ENCODE measurements at regions not wholly inside any gene's neighbourhood (a gene's known extent, or its start where the extent isn't known, plus 50 kb on each side); places are given as distances from the start of the nearest gene placed in this dataset.
A peak's percentile ranks its signal among the peaks of the same experiment; 100 is the strongest.

DNA sequence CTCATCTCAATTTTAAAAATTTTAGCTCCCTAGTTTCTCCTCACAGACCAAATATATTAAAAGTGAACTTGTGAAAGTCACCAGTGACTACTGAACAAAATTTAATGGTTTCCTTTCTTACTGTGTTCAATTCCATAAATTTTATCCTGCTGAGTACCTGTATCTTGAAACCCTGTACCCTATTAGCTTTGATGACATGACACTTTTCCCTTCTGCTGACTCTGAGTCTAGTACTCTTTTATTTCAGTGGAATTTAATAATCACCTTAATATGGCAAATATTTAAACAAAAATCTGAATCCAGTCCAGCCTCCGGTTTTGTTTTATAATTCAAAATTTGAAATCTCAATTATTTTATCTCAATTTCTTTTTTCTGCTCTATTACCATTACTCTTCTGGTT is 203.1 kb upstream of the NUDT6 start:
- Histone ChIP-seq H3K27ac (no peak overlapping the region), H3K36me3 (no peaks in the 10 kb centered on the region), H3K27me3 (replicated peaks in 1 of 7) (no peaks in the 10 kb centered on the region), H3K4me3 (no peak overlapping the region), H3K4me1 (peaks cover 0 to 7% (median 2%) of the 10 kb centered on the region in 6 donors), H3K9me3 (no peaks in the 10 kb centered on the region)
- DNase-seq = no peak
- TF ChIP-seq POLR2A (IDR thresholded peaks at IDR 0.05) = no peak
- no peak for TF ChIP-seq POLR2AphosphoS5 (IDR thresholded peaks at IDR 0.05)
- TF ChIP-seq, protein P1, sequence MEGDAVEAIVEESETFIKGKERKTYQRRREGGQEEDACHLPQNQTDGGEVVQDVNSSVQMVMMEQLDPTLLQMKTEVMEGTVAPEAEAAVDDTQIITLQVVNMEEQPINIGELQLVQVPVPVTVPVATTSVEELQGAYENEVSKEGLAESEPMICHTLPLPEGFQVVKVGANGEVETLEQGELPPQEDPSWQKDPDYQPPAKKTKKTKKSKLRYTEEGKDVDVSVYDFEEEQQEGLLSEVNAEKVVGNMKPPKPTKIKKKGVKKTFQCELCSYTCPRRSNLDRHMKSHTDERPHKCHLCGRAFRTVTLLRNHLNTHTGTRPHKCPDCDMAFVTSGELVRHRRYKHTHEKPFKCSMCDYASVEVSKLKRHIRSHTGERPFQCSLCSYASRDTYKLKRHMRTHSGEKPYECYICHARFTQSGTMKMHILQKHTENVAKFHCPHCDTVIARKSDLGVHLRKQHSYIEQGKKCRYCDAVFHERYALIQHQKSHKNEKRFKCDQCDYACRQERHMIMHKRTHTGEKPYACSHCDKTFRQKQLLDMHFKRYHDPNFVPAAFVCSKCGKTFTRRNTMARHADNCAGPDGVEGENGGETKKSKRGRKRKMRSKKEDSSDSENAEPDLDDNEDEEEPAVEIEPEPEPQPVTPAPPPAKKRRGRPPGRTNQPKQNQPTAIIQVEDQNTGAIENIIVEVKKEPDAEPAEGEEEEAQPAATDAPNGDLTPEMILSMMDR (IDR thresholded peaks at IDR 0.05 in 8 of 11, conservative IDR thresholded peaks at IDR 0.05 in 3 of 11) = no peak
- intact Hi-C loops (cut with DNase I; ENCODE audit: low total_unique reads) = no loop called here
- WGBS, 5 donors = 92 to 98% (median 97%) methylated on average over 1 of the region's 1 CpG

DNA sequence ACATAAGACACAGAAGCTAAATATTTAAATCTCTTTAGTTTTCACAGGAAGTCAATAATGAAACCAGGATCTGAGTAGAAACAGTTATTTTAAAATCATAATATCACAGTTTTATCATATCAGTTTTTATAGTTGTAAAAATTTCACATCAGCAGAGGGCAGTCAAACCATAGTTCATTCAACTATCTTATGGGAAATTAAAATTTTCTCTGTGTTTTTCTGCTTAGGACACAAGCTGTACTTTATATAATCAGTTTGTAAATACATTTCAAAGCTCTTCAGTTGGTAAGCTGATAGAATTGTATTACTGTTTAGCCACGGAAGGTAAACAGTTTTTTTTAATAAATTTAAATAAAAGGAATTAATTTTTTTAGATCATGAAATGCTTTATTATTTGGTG is 204.8 kb upstream of the NUDT6 start:
- DNase-seq = no peak
- TF ChIP-seq, protein P1 (IDR thresholded peaks at IDR 0.05 in 8 of 11, conservative IDR thresholded peaks at IDR 0.05 in 3 of 11) = peak in 2 of 11 experiments; percentile 18 to 23
- no peak for TF ChIP-seq POLR2AphosphoS5 (IDR thresholded peaks at IDR 0.05)
- intact Hi-C loops (cut with DNase I; ENCODE audit: low total_unique reads) = no loop called here
- H3K9me3 ChIP-seq = no peaks in the 10 kb centered on the region
- H3K27me3 ChIP-seq (replicated peaks in 1 of 7) = no peaks in the 10 kb centered on the region
- 61 to 74% (median 64%) methylated on average over 1 of the region's 1 CpG for WGBS, 5 donors
- no peak overlapping the region for H3K4me3 ChIP-seq
- no peak overlapping the region for H3K27ac ChIP-seq
- peaks cover 0 to 7% (median 2%) of the 10 kb centered on the region in 6 donors for H3K4me1 ChIP-seq
- no peaks in the 10 kb centered on the region for H3K36me3 ChIP-seq

DNA sequence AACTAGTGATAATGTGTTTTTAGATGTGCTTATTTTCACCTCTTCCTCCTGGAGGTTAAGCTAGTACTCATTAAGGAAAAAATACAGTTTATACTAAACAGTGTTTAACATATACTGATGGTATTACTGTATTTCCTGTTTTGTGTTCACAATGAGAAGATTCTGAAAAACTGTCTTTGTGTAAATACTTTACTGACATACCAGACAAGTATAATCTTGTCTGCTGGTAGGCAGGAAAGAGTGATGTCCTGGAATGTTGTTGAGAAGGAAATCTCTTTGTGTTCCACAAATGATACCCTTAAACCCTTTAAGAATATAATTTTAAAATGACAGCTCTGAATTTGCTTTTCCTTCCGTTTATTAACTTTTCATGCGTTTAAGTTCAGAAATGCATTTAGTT is 205.5 kb upstream of the NUDT6 start:
- intact Hi-C loops (cut with DNase I; ENCODE audit: low total_unique reads) = no loop called here
- Histone ChIP-seq H3K27ac (no peak overlapping the region), H3K4me1 (peaks cover 0 to 7% (median 2%) of the 10 kb centered on the region in 6 donors), H3K9me3 (no peaks in the 10 kb centered on the region), H3K27me3 (replicated peaks in 1 of 7) (no peaks in the 10 kb centered on the region), H3K4me3 (no peak overlapping the region), H3K36me3 (no peaks in the 10 kb centered on the region)
- no peak for DNase-seq
- 64 to 78% (median 70%) methylated on average over 2 of the region's 2 CpGs for WGBS, 5 donors
- no peak for TF ChIP-seq POLR2AphosphoS5 (IDR thresholded peaks at IDR 0.05)
- TF ChIP-seq POLR2A (IDR thresholded peaks at IDR 0.05) = no peak
- TF ChIP-seq, protein P1 (IDR thresholded peaks at IDR 0.05 in 8 of 11, conservative IDR thresholded peaks at IDR 0.05 in 3 of 11) = no peak

DNA sequence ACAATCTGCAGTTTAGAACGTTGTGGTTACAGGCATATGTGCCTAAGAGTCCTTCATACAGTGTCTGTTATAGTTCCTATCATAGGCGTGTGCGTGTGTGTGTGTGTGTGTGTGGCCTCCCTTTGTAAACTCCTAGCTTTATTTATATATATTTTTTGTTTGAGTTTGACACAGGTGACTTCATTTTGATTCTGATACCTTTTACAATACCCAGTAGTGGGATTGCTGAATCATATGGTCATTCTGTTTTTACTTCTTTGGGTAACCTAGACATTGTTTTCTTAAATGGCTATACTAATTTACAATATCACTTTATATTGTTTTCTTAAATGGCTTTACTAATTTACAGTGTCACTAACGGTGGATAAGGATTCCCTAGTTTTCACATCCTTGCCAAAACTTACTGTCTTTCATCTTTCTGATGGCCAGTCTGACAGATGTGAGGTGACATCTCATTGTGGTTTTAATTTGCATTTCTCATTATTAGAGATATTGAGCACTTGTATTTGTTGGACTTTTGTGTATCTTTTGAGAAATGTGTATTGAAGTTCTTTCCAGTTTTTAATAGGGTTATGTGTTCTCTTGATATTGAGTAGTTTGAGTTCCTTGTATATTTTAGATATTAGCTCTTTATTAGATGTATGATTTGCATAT is 211.1 kb upstream of the NUDT6 start:
- Histone ChIP-seq H3K9me3 (no peaks in the 10 kb centered on the region), H3K4me1 (no peaks in the 10 kb centered on the region), H3K36me3 (no peaks in the 10 kb centered on the region), H3K27ac (no peak overlapping the region), H3K4me3 (no peak overlapping the region), H3K27me3 (replicated peaks in 1 of 7) (no peaks in the 10 kb centered on the region)
- intact Hi-C loops (cut with DNase I; ENCODE audit: low total_unique reads) = no loop called here
- TF ChIP-seq, protein P1 (IDR thresholded peaks at IDR 0.05 in 8 of 11, conservative IDR thresholded peaks at IDR 0.05 in 3 of 11) = no peak
- no peak for TF ChIP-seq POLR2AphosphoS5 (IDR thresholded peaks at IDR 0.05)
- no peak for TF ChIP-seq POLR2A (IDR thresholded peaks at IDR 0.05)
- 59 to 75% (median 66%) methylated on average over 4 of the region's 4 CpGs for WGBS, 5 donors
- DNase-seq = no peak

Data from spleen (tissue), 11 donors.